HG03469 (cell line): ENCODE measurements at regions not wholly inside any gene's neighbourhood (a gene's known extent, or its start where the extent isn't known, plus 50 kb on each side); places are given as distances from the start of the nearest gene placed in this dataset.

Source experiments
- ATAC-seq: cut with Tn5 transposase; IDR thresholded peaks from one replicate; pipeline ENCODE4 v1.9.1; 2021; ENCODE audit warnings: mild to moderate bottlenecking, moderate library complexity, moderate number of reproducible peaks; ENCODE audit not compliant: unreplicated experiment

- ATAC-seq: no peak
Observed at GRCh38 chr5:89769975-89770374, 639.6 kb downstream of the CETN3 start.

- ATAC-seq: no peak
Observed at GRCh38 chr5:89759802-89760201, 649.8 kb downstream of the CETN3 start.

GRCh38 chr5:89758146-89758545, 651.4 kb downstream of the CETN3 start:
- no peak for ATAC-seq

GRCh38 chr5:89756955-89757354, 652.6 kb downstream of the CETN3 start:
- ATAC-seq: no peak

- ATAC-seq: no peak
Observed at GRCh38 chr5:89755024-89755423, 654.5 kb downstream of the CETN3 start.

- ATAC-seq: no peak
Observed at GRCh38 chr5:89735082-89735481, 674.5 kb downstream of the CETN3 start.

- ATAC-seq: no peak
Observed at GRCh38 chr5:89733772-89734171, 675.8 kb downstream of the CETN3 start.

GRCh38 chr5:89729623-89730301, 679.8 kb downstream of the CETN3 start:
- no peak for ATAC-seq

- no peak for ATAC-seq
Observed at GRCh38 chr5:89728750-89729149, 680.8 kb downstream of the CETN3 start.

GRCh38 chr5:89728134-89728533, 681.4 kb downstream of the CETN3 start:
- ATAC-seq: no peak

GRCh38 chr5:89724379-89725095, 685.0 kb downstream of the CETN3 start:
- ATAC-seq: no peak

GRCh38 chr5:89723907-89724306, 685.6 kb downstream of the CETN3 start:
- ATAC-seq: no peak

- no peak for ATAC-seq
Observed at GRCh38 chr5:89722538-89722937, 687.0 kb downstream of the CETN3 start.

- no peak for ATAC-seq
Observed at GRCh38 chr5:89721931-89722330, 687.6 kb downstream of the CETN3 start.

- ATAC-seq: no peak
Observed at GRCh38 chr5:89721353-89721752, 688.2 kb downstream of the CETN3 start.

GRCh38 chr5:89712134-89712700, 697.3 kb downstream of the CETN3 start:
- no peak for ATAC-seq

GRCh38 chr5:89711526-89711925, 698.0 kb downstream of the CETN3 start:
- no peak for ATAC-seq

- ATAC-seq: no peak
Observed at GRCh38 chr5:89710006-89710405, 699.5 kb downstream of the CETN3 start.

- no peak for ATAC-seq
Observed at GRCh38 chr5:89707891-89708290, 701.7 kb downstream of the CETN3 start.

GRCh38 chr5:89706731-89707130, 702.8 kb downstream of the CETN3 start:
- no peak for ATAC-seq

GRCh38 chr5:89703817-89704216, 705.7 kb downstream of the CETN3 start:
- no peak for ATAC-seq

- no peak for ATAC-seq
Observed at GRCh38 chr5:89698028-89698427, 711.5 kb downstream of the CETN3 start.
